Thoracic aorta (tissue), 2 donors: ENCODE measurements at regions not wholly inside any gene's neighbourhood (a gene's known extent, or its start where the extent isn't known, plus 50 kb on each side); places are given as distances from the start of the nearest gene placed in this dataset.

Experiments
- ATAC-seq: fragments of 150-250 bp; one replicate; pipeline ENCODE4 v1.8.0; 2017; ENCODE audit warnings: low read depth; ENCODE audit not compliant: insufficient number of reproducible peaks, low FRiP score
- DNase-seq: peaks from one replicate; pipeline ENCODE4 v3.0.0-alpha.2; 2020; ENCODE audit warnings: low spot score
- H3K27ac ChIP-seq, 2 donors: fragments of 200-600 bp; sonication (generic); 1 replicate in 1 of 2; 2 replicates in 1 of 2; pipeline ENCODE4 v1.5.1; 2016; ENCODE audit warnings: mild to moderate bottlenecking in 2 of 2, moderate library complexity in 2 of 2
- H3K27me3 ChIP-seq: fragments of 200-600 bp; sonication (generic); replicated peaks from 2 replicates; pipeline ENCODE4 v1.6.0; 2016; ENCODE audit warnings: mild to moderate bottlenecking; ENCODE audit not compliant: insufficient read depth
- H3K36me3 ChIP-seq: fragments of 200-600 bp; sonication (generic); one replicate; pipeline ENCODE4 v1.5.1; 2016
- H3K4me1 ChIP-seq, 2 donors: fragments of 200-600 bp; sonication (generic); 1 replicate in 1 of 2; 2 replicates in 1 of 2; pipeline versions ENCODE4 v1.5.1 to v1.6.0; 2016; ENCODE audit warnings: low read depth in 2 of 2, mild to moderate bottlenecking in 1 of 2; ENCODE audit not compliant: control insufficient read depth in 1 of 2
- H3K4me3 ChIP-seq: fragments of 200-600 bp; sonication (generic); 2 replicates; pipeline ENCODE4 v1.5.1; 2016; ENCODE audit warnings: mild to moderate bottlenecking
- H3K9me3 ChIP-seq: fragments of 200-600 bp; sonication (generic); 2 replicates; pipeline ENCODE4 v1.5.1; 2016
- CTCF ChIP-seq: fragments of 200-600 bp; sonication (generic); IDR thresholded peaks from one replicate; pipeline ENCODE4 v1.5.1; 2019; ENCODE audit warnings: antibody characterized with exemption

- no peak for TF ChIP-seq CTCF
- Histone ChIP-seq H3K27me3 (no peaks in the 10 kb centered on the region), H3K4me3 (no peak overlapping the region), H3K27ac (no peak overlapping the region), H3K9me3 (no peaks in the 10 kb centered on the region), H3K36me3 (no peaks in the 10 kb centered on the region), H3K4me1 (peaks cover 3 to 27% of the 10 kb centered on the region in 2 donors)
- ATAC-seq (no peak), DNase-seq (no peak)
Measured at GRCh38 chr9:18330401-18331309, 143.3 kb upstream of the ADAMTSL1 start.

- no peak for ATAC-seq
- H3K4me3 ChIP-seq, result no peak overlapping the region
- no peak overlapping the region for H3K27ac ChIP-seq
- no peak for DNase-seq
- H3K4me1 ChIP-seq, result peaks cover 3 to 27% of the 10 kb centered on the region in 2 donors
- TF ChIP-seq CTCF, result no peak
- no peaks in the 10 kb centered on the region for H3K27me3 ChIP-seq
- H3K9me3 ChIP-seq, result no peaks in the 10 kb centered on the region
- no peaks in the 10 kb centered on the region for H3K36me3 ChIP-seq
Measured at GRCh38 chr9:18331310-18331684, 142.7 kb upstream of the ADAMTSL1 start.

- Histone ChIP-seq H3K9me3 (no peaks in the 10 kb centered on the region), H3K27me3 (no peaks in the 10 kb centered on the region), H3K4me3 (no peak overlapping the region), H3K4me1 (peaks cover 3 to 27% of the 10 kb centered on the region in 2 donors), H3K27ac (no peak overlapping the region), H3K36me3 (no peaks in the 10 kb centered on the region)
- no peak for ATAC-seq
- DNase-seq, result no peak
- TF ChIP-seq CTCF, result no peak
Measured at GRCh38 chr9:18331808-18332209, 142.1 kb upstream of the ADAMTSL1 start.

GRCh38 chr9:18333157-18333556, 140.8 kb upstream of the ADAMTSL1 start:
- ATAC-seq (no peak), DNase-seq (no peak)
- TF ChIP-seq CTCF, result no peak
- Histone ChIP-seq H3K4me3 (no peak overlapping the region), H3K4me1 (peaks cover 3 to 27% of the 10 kb centered on the region in 2 donors), H3K9me3 (no peaks in the 10 kb centered on the region), H3K27me3 (no peaks in the 10 kb centered on the region), H3K27ac (no peak overlapping the region), H3K36me3 (no peaks in the 10 kb centered on the region)

GRCh38 chr9:18335825-18336224, 138.1 kb upstream of the ADAMTSL1 start:
- Histone ChIP-seq H3K27me3 (no peaks in the 10 kb centered on the region), H3K27ac (no peak overlapping the region), H3K9me3 (no peaks in the 10 kb centered on the region), H3K4me1 (peaks cover 3 to 27% of the 10 kb centered on the region in 2 donors), H3K4me3 (no peak overlapping the region), H3K36me3 (no peaks in the 10 kb centered on the region)
- TF ChIP-seq CTCF, result no peak
- ATAC-seq (no peak), DNase-seq (no peak)
